HG02870 (cell line): ENCODE measurements at regions not wholly inside any gene's neighbourhood (a gene's known extent, or its start where the extent isn't known, plus 50 kb on each side); places are given as distances from the start of the nearest gene placed in this dataset.
"Not testable (repeated sequence)": the region's sequence is repeated elsewhere in the genome, so short reads cannot be mapped to it uniquely, and the experiment has no call there.

Experiments used
- ATAC-seq: cut with Tn5 transposase; IDR thresholded peaks from one replicate; pipeline ENCODE4 v1.9.1; 2021; ENCODE audit warnings: mild to moderate bottlenecking, moderate library complexity; ENCODE audit not compliant: unreplicated experiment

DNA sequence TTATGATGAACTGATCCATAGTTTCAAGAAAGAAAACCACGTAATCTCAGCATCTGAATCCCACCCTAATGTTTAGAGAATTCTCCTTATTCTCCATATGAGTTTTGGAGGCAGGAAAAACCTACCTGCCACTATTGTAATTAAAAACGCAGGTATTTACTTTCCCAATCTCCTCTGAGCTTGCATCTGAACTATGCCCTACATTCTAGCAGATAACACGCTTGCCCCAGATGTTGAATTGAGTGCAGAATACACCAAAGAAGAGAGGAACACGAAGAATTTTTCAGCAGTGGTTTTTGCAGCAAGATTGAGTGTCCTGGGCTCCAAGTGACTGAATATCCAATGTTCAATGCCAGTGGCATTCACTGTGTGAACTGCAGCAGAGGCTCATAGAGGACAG is 182.4 kb downstream of the COX18 start:
- no peak for ATAC-seq

DNA sequence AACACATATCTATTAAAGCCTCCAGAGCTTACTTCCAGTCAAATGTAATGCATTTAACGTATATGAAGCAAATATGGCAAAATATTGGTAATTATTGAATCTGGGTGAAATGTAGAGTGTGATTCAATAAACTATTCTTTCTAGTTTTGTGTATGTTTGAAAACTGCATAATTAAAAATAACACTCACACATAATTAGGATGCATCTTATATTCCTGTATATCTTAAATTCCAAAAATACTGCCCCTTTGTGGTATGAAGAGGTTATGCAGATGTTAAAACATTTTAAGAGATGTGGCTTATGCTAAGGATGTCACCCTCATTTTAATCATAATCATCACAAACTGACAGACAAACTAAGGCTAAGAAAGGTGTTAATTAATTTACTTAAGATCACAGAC is 182.9 kb downstream of the COX18 start:
- ATAC-seq, result no peak

DNA sequence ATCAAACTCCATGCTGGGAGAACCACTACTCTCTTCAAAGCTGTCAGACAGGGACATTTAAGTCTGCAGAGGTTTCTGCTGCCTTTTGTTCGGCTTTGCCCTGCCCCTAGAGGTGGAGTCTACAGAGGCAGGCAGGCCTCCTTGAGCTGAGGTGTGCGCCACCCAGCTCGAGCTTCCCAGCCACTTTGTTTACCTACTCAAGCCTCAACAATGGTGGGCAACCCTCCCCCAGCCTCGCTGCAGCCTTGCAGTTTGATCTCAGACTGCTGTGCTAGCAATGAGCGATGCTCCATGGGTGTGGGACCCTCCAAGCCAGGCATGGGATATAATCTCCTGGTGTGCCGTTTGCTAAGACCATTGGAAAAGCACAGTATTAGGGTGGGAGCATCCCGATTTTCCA is 185.3 kb downstream of the COX18 start:
- not testable (repeated sequence) for ATAC-seq

DNA sequence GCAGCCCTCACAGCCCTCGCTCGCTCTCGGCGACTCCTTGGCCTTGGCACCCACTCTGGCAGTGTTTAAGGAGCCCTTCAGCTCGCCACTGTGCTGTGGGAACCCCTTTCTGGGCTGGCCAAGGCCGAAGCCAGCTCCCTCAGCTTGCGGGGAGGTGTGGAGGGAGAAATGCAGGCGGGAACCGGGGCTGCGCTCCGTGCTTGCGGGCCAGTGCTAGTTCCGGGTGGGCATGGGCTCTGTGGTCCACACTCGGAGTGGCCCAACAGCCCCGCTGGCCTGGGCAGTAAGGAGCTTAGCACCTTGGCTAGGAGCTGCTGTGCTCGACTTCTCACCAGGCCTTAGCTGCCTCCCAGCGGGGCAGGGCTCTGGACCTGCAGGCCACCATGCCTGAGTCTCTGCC is 192.6 kb downstream of the COX18 start:
- no peak for ATAC-seq

DNA sequence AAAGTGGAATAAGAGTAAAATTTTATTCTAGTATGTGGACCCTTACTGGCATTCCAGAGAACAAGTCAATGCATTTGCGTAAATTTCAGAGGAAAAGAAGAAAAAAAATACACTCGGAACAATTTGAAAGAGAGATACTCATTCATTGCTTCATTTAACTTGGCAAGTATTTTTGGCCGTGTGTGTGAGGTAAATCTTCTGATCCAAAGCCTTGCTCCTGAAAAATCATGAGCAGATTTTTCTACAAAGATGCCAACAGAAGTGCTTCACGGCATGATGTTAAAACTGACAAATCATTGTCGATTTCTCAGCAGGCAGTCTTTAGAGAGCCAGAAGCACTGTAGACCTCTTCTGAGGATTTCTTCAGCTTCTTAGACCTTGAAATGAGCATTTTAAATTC is 194.0 kb downstream of the COX18 start:
- ATAC-seq, result no peak

DNA sequence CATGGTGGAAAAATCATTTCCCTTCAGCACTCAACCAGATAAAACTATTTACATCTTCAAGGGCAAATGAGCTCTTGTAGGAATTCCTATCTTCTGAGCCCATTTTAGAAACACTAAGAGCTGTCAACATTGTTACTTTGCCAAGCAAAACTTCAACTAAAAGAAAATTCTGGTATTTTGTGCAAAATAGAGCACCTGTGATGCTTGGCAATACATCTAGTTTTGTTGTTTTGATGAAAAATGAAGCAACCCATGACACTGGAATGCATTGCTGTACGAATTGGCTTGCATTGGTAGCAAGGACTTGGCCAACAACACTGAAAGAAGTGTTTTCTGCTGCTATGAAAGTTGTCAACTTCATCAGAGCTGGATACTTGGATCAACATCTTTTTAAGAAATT is 194.4 kb downstream of the COX18 start:
- no peak for ATAC-seq

DNA sequence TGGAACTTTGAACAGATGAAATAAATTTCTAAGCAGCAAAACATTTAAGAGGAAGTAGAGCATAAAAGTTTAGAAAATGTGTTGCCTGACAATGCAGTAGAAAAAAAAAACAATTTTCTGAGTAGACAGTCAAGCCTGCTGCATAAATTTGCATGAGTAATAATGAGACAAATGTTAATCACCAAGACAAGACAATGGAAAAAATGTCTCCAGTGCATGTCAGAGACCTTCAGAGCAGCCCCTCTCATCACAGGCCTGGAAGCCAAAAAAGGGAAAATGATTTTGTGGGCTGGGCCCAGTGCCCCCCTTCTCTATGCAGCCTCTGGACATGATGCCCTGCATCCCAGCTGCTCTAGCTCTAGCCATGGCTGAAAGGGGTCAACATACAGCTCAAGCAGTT is 204.6 kb downstream of the COX18 start:
- ATAC-seq, result no peak

DNA sequence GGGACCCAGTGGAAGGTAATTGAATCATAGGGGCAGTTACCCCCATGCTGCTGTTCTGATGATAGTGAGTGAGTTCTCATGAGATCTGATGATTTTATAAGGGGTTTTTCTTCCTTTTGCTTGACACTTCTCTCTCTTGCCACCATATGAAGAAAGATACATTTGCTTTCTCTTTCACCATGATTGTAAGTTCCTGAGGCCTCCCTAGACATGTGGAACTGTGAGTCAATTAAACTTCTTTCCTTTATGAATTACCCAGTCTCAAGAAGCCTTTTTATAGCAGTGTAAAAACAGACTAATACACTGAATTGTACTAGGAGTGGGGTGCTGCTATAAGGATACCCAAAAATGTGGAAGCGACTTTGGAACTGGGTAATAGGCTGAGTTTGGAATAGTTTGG is 205.2 kb downstream of the COX18 start:
- not testable (repeated sequence) for ATAC-seq

DNA sequence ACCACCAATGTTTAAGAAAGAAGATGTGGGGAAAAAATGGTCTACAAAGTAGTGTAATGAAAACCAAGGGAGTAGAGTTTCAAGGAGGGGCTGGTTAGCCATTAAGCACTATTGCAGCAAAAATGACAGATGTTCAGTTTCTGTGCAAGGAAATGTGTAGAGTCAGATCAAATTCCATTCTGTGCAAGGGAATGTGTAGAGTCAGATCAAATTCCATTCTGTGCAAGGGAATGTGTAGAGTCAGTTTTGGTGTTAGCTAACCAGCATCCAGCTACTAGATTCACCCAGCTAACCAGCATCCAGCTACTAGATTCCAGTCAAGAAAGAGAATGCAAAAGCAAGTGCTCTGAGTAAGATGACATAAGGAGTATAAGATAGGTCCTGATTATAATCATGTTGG is 208.8 kb downstream of the COX18 start:
- no peak for ATAC-seq

DNA sequence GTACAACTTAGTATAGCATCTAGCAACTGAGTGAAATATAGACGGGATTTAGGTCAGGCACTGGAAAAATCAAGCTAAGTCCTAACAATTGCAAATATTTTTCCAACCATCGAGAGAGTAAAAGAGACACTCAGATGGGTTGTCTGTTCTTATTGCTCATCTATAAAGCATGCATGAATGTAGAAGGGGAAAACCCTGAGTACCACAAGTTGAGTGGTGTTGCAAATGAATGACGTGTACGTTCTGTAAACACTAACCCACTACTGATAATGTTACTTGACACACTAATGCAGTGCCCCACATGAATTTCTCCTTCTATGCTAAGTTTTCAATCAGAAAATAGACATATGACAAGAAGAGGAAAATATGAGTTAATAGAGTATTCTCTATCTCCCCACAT is 211.2 kb downstream of the COX18 start:
- no peak for ATAC-seq

DNA sequence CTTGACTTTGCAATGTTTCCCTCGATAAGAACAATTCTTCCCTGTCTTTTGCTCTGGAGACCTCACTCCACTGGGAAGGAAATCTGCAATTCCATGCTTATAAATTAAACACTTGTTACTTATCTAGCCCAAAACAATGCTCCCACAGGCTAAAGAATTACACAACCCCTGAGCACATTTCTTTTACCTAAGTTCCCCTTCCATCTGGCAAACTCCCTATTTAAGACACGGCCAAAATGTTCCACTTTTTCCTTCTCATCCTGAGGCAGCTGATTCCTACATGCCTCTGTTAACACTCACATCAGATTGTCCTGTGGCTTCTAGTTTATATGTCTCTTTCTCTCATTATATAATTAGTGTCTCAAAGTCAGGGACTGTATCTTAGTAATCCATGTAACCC is 211.7 kb downstream of the COX18 start:
- no peak for ATAC-seq

DNA sequence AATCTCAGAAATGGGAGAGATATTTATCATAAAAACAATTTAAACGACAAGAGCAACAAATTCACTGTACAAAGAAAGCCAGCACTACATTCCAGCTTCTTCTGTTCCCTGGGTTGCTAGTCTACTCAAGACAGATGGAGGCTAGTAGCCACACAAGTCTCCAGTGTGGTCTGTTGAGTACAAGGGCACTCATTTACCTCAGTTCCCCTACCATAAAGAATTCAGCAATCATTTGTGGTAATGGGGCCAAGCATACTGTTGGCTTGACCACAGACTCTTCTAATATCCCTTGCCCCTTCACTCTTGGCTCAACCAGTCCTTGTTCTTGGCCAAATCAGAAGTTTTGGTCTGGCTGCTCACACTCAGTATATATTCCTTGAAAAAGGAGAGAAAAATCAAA is 212.3 kb downstream of the COX18 start:
- ATAC-seq, result no peak

DNA sequence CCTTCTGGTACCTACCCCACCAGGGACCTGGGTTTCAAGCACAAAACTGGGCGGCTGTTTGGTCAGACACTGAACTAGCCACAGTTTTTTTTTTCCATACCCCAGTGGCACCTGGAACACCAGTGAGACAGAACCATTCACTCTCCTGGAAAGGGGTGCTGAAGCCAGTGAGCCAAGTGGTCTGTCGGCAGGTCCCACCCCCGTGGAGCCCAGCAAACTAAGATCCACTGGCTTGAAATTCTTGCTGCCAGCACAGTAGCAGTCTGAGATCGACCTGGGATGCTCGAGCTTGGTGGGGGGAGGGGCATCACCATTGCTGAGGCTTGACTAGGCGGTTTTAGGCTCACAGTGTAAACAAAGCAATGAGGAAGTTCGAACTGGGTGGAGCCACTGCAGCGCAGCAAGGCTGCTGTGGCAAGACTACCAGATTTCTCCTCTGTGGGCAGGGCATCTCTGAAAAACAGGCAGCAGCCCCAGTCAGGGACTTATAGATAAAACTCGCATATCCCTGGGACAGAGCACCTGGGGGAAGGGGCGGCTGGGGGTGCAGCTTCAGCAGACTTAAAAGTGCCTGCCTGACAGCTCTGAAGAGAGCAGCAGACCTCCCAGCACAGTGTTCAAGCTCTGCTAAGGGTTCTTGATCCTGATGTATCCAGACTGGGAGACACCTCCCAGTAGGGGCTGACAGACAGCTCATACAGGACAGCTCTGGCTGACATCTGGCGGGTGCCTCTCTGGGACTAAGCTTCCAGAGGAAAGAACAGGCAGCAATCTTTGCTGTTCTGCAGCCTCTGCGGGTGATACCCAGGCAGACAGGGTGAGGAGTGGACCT is 223.0 kb downstream of the COX18 start:
- peak; percentile 44 for ATAC-seq

DNA sequence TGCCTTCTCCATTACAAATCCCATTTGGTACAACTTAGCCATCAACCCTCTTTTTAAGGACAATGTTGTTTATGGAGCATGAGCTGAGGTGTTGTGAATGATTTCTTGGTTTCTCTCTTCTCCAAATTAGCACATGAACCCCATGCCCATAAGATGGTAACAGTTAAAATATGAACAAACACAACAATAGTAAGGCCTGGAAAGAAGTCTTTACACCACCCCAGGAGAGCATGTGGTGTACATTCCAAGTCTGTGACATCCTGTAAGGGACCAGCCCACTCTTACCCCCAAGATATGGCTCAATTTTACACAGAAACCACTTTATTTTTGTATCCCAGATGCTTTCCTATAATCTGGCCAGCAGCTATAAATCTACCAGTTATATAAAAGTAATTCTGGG is 226.1 kb downstream of the COX18 start:
- ATAC-seq, result no peak

DNA sequence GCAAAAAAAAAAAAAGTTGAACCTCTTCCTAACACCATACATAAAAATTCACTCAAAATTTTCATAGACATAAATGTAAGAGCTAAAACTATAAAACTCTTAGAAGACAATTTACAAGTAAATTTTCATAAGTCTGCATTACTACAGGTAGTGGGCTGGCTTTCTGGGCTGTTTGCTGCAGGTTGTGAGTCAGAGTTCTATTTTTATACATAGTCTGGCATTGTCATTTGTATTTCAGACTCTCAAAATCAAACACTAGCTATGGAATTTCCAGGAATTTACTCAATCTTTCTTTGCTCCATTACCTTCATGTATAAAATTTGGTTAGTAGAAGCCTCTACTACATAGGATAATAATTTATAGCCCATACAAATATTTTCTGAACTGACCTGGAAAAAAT is 227.2 kb downstream of the COX18 start:
- no peak for ATAC-seq

DNA sequence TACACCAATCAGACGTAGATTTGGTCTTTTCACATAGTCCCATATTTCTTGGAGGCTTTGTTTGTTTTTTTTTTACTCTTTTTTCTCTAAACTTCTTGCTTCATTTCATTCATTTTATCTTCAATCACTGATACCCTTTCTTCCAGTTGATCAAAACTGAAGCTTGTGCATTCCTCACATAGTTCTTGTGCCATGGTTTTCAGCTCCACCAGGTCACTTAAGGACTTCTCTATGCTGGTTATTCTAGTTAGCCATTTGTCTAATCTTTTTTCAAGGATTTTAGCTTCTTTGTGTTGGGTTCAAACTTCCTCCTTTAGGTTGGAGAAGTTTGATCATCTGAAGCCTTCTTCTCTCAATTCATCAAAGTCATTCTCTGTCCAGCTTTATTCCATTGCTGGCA is 229.3 kb downstream of the COX18 start:
- ATAC-seq, result not testable (repeated sequence)

DNA sequence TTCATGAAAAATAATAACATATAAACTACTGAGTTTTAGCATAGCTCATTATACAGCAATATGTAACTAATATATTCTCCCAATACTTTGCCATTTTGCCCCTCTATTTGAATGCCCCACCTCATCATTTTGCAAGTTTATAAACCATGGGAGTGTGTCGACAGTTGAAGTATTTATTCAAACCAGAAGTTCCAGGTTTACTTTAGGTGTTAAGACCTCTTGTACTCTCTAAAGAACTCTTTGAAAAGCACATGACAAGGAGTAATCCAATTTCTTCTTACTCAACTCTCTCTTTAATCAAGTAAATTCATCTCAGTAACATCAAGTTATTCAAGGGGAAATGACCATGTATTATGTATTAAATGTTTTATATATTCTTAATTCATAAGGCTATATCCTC is 240.7 kb downstream of the COX18 start:
- no peak for ATAC-seq

DNA sequence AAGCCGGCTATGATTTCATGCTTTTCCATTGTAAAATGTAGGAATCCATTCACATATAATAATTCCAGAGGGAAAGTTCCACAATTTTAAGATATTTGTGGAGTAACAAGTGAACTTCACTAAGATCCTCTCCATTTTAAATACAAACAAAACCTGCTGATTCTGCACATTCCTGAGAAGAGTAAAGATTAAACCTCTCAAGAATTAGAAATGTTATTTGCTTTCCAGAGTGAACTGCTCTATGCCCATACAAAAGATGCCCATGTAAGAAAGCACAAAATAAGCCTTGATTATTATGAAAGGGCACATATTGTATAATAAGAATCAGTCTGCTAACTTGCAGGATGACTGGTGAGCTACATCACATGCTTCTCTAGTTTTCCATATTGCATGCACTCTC is 241.5 kb downstream of the COX18 start:
- no peak for ATAC-seq

DNA sequence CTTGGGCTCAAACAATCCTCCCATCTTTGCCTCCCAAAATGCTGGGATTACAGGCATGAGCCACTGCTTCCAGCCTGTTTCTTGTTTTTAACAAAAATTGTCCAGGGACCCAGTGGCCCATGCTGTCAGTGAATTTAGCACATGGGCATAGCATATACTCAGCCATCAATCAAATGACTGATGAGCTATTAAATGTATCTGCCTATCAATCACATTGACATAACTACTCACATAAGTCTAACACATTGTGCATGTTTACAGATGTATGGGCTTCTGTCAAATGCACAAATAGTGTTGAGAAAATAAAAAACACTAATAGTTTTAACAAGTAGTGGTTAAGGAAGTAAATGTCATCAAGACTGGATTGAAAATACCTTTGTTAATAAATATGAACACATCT is 249.4 kb downstream of the COX18 start:
- ATAC-seq, result no peak

DNA sequence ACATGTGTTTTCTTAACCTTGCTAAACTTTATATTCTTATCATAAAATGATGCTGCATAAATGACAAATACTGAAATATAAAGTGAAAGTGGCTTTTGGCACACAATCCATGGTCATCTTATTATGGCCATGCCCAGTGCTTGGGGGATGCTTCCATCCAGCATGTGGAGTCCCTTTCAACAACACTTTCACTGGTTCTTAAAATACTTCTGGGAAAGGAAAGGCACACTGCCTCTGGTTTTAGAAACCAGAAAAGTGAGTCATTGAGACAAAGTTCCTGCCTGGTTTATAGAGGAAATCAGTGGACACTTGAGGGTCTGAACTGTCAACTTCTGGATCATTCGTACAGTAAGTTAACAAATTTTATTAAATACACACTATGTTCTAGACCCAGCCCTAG is 248.0 kb upstream of the ADAMTS3 start:
- ATAC-seq, result no peak

DNA sequence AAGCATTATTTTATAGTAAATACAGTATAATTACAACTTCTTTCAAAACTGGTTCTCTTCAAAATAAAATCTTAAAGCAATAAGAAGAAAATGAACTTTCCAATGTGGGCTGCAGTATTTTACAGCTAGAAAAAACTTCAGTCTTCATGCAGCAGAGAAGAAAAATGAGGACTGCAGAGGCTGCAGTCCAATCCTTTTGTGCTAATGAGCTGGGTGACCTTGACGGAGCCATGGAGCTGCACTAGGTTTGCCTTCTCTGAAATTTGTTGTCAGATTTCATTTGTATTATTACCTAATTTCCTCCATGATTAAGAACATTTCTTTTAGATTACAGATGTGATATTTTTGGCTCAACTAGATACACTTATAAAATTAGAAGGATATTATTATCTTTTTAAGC is 245.2 kb upstream of the ADAMTS3 start:
- no peak for ATAC-seq

DNA sequence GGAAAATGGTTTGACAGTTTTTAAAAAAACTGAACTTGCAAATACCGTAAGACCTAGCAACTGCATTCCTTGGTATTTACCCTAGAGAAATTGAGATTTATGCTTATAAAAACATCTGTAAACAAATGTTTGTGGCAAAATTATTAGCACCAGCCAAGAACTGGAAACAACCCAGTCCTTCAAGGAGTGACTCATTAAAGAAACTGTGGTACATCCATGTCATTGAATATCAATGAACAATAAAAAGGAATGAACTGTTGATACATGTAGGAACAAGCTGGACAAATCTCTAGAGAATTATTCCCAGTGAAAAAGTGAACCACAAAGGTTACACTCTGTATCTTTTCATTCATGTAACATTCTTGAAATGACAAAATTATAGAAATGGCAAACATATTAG is 240.2 kb upstream of the ADAMTS3 start:
- no peak for ATAC-seq

DNA sequence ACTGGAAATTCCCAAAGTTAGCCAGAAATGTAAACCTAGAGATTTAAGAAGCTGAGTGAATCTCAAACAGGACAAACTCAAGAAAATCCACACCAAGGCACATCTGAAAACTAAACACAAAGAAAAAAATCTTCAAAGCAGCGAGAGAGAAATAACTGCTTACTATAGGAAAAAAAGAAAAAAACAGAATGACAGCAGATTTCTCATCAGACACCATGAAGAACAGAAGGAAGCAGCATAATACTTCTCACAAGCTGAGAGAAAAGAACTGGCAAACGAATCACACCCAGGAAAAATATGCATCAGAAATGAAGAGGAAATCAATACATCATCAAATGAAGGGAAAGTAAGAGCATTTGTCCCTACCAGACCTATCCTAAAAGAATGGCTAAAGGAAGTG is 236.3 kb upstream of the ADAMTS3 start:
- no peak for ATAC-seq
